ENCODE measurements at regions not wholly inside any gene's neighbourhood (a gene's known extent, or its start where the extent isn't known, plus 50 kb on each side); places are given as distances from the start of the nearest gene placed in this dataset.

DNA sequence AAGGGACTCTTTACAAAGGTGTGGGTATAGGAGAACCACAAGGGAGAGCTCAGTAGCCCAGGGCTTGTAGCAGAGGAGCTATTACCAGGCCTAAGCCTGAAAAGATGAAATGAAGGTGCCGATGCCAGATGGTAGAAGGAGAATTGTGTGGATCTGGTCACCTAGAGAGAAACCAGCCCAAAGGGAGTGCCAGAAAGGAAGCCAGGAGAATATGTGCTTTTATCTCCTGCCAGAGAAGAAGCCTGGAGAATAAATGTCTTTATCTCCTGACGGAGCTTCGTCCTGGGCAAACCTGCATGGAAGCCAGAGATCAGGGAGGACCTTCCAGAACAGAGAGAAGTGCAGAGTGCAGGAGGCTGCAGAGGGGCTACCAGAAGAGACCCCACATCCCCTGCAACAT is 142.6 kb downstream of the MED10 start:
- TF ChIP-seq CTCF (IDR thresholded peaks at IDR 0.05), result no peak
- no peak for TF ChIP-seq POLR2A (IDR thresholded peaks at IDR 0.05)
